HG03139 (cell line): ENCODE measurements at regions not wholly inside any gene's neighbourhood (a gene's known extent, or its start where the extent isn't known, plus 50 kb on each side); places are given as distances from the start of the nearest gene placed in this dataset.
"Not testable (repeated sequence)": the region's sequence is repeated elsewhere in the genome, so short reads cannot be mapped to it uniquely, and the experiment has no call there.

Experiments used
- ATAC-seq: cut with Tn5 transposase; IDR thresholded peaks from one replicate; pipeline ENCODE4 v1.9.1; 2021; ENCODE audit not compliant: unreplicated experiment

DNA sequence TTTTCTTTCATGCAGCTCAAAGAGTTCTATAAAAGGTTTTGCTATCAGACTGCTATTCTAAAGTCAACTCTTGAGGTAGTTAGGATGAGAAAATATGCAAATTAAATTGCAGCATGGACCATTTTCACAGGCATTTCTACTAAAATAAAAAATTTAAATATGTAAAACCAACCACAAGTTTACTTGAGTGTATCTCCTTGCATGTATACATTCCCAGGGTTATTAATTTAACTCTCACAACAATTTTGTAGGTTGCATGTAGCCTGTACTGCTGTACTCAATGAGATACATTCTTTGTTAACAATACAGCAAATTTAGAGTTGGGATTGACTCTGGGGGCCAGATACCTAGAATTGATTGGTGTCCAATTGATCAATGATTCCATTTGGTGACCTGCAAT, 265.8 kb downstream of the MED10 start:
- ATAC-seq: no peak

DNA sequence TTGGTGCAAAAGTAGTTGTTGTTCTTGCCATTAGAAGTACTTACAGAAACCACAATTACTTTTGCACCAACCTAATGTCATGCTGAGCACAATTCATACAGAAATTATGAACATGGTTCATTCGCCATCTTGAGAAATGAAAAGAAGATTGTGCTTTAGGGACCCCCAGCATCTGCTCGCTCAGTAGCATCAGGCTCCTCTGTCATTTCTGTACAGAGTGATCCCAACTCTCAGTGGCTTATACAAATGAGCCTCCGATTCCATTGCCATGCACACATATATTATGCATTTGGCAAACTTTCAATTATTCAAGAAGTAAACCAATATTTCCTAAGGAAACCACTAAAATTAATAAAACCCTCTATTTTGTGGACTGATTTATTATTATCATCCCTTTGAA, 266.2 kb downstream of the MED10 start:
- ATAC-seq: no peak

DNA sequence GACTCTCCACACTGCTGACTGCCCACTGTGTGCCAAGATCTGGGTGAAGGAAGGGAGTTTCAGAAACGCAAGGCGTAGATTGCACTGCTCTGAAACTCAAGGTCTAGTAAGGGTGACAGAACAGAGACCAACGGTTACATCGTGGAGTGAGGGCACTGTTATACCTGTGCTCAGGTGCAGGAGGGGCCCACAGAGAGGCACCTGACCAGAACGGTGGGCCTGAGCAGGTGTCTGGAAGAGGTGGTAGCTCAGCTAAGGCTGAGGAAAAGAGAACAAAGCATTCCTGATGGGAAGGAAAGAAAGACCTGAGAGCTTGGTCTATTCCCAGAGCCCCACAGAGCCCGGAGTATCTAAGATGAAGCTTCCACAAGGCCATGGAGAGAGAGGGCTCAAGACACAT, 267.2 kb downstream of the MED10 start:
- no peak for ATAC-seq

DNA sequence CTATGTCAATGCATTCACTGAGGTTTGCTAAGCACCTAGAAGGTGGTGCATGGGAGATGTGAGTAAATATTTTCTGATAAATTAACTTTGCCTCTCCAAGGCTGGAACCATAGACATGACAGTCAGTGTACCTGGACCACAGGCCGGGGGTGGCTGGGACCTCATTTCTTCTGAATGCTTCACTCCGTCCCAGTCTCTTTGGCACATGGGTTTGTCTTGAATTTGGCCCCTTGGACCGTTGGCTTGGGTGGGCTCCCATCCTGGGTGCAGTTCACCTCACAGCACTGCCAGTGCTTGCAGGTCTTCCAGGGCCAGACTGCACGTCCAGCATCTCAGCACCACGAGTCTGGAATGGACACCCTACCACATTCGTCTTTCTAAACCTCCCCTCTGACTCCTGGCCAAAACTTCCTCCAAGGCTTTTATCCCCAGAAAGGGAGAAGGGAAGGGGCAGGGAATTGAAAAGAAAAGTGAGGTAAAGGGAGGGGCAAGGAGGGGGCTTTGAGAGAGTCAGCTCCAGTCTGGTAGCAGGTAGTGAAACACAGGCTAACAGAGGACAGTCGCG, 267.8 kb downstream of the MED10 start:
- ATAC-seq: no peak

DNA sequence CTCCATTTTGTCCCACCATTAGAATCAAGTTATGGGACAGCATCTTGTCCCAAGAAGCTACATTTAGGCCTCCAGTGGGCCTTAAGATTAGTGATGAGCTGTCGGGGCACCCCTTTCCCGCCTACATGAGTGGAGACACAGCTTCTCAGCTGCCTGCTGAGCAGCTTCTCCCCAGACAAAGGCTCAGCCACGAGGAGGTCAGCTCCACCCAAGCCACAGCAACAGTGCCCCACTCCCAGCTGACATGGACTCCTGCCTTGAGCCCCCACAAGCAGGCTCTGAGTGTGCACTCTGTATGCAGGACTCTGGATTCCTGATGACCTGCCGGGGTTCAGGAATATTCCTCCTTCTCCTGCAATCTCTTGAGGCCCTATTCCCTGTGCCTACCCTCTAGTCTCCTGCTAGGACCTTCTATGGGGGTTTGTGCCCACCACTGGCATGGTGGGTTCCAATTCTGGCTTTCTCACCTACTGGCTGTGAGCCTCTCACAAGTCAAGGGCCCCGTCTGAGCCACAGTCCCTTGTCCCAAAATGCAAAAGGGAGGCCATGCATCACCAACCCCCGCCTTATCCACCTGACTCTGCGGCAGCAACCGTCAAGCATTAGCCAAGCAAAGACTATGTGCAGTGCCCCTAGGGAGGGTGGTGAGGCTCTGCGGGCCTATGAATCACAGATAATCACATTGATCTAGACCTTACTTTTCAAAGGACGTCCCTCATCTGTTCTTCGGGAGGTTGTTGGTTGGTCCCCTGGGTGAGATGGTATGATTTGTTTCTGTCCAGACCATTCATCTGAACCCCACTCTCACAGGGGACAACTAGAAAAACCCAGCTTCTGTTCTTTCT, 269.1 kb downstream of the MED10 start:
- ATAC-seq: no peak

DNA sequence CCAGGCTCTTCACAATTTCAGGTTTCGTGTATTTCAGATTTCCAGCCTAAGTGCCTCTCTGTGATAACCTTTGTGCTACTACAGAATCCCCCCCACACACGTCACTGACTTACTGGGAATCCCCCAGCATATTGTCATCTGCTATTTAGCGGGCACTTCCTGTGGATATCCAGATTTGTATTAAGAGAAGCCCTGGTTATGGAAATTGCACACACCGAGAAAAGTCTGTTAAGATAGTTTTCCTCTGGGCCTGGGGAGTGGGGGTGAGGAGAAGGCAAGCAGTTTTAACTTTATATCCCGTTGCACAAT, 269.9 kb downstream of the MED10 start:
- ATAC-seq: no peak

DNA sequence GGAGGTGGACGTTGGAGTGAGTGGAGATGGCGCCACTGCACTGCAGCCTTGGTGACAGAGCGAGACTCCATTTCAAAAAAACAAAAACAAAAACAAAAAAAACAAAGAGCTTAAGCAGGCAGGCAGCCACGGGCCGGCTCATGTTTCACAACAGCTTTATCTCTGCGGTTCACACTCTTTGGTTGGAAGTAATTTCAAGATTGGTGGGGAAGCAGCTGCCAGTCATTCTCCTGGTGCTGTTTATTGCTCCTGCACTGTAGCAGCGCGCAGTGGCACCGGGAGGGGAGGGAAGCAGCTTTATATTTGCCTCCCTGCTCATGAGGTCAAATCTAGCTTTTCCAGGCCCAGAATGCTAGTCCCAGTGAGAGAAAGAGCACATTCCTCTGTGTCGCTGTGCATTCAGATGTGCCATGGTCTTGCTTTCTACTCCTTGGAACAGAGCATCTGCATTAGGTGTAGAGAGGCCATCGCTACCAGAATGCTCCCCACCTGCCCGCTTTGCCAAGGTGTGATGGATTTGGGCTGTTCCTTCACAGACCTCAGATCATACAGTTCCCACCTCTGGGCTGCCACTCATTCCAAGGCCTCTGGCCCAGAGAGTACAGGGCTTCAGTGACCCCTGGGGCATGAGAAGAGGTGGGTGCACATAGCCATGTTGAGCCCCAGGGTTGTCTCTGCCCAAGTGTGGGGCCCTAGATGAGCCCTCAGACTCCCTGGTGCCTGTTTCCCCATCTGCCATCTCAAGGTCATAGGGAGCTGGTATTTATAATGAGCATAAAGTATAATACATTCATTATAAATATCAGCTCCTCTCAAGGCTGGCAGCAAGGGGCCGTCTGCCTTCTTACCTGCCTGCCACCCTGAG, 270.4 kb downstream of the MED10 start:
- ATAC-seq: no peak

DNA sequence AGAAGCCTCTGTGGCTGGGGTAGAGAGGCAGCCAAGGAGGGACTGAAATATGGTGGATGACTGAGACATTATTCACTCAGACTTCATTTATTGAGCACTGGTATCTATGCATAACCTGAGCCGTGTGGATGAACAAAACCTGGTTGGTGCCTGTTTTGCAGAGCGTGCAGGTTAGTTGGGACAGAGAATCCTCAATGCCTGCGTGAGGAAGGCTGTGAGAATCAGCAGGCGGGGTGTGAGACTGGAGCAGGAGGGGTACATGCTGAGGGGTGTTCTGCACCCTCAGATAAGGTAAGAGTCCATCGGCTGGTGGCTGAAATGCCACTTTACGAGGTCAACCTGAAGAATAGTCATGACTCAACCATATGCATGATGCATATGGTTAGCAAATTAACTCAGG, 271.6 kb downstream of the MED10 start:
- no peak for ATAC-seq

DNA sequence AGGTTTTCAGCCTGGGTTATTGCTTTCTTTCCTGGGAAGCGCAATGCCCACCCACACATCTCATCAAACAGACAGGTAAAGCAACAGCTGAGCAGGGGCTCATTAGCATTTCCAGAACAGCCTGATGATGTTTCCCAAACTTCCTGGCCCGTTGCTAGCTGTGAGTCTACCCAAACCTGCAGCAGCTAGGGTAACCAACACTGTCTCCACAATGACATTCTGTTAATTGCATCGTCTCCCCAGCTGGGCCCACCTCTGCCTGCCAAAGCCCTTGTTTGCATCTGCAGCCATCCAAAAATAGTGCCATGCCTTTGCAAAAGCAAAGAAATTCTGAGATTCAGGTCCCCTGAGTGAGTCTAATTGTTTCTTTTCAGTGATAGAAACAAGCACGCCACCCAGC, 273.0 kb downstream of the MED10 start:
- no peak for ATAC-seq

DNA sequence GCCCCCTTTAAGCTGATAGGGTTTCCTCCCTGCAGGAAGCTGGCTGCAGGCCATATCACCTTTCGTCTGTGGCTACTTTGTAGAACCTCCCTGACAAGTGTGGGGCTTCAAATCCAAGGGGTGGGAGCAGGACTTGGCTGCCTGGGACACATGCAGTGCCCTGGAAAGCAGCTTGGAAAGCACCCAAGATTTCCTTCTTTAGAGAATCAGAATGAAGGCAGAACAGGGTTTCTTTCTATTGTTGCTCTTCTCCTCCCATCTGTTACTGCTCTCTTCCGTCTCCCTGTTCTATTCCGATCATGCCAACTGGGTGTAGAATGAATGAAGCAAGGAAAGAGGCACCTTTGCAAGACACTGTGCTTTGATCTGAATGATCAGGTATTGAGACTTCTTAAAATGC, 282.2 kb downstream of the MED10 start:
- ATAC-seq: no peak

DNA sequence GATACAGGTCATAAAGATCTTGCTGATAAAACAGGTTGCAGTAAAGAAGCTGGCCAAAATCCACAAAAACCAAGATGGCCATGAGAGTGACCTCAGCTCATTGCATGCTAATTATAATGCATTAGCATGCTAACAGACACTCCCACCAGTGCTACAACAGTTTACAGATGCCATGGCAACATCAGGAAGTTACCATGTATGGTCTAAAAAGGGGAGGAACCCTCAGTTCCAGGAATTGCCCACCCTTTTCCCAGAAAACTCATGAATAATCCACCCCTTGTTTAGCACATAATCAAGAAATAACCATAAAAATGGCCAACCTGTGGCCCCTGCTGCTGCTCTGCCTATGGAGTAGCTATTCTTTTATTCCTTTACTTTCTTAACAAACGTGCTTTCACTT, 284.2 kb downstream of the MED10 start:
- ATAC-seq: not testable (repeated sequence)

DNA sequence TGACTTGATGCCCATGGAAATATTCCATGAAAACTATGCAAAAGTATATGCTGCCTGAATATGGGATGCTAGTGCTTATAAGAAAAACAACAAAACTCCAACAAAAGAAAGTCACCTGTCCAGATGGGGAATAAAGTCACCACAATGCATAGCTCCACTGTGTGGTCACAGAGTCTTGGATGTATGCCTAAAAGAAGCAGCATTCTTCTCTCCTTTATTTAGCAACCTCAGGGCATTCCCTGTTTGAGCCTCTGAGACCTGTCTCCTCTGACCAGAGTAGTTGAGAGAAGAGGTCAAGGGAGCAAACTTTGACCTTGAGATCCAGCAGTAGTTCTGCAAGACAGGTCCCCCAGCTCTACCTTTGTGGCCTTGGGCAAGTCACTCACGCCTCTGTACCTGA, 287.5 kb downstream of the MED10 start:
- ATAC-seq: no peak

DNA sequence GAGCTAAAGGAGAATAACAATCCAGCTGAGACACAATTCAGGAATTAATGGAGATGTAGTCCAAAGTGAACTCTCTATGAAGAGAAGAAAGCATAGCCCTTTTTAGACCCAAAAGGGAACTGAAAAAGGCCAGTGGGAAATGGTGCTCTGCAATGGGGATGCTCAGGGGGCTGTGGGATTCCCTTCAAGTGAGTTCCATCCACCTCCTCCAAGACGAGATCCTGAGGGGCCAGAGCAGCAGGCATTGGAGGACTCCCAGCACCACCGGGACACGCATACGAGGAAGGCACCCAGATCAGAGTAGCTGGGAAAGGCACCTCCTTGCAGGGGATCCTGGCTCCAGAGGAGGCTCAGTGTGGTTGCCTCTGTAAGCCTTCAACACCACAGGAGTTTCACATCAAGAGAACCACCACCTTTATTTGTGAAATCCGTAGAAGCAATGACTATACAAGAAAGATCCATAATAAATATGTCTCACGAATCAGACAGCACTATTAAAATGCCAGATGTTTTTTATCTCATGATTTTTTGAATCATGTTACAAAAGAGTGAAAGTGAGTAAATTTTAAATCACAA, 288.2 kb downstream of the MED10 start:
- no peak for ATAC-seq

DNA sequence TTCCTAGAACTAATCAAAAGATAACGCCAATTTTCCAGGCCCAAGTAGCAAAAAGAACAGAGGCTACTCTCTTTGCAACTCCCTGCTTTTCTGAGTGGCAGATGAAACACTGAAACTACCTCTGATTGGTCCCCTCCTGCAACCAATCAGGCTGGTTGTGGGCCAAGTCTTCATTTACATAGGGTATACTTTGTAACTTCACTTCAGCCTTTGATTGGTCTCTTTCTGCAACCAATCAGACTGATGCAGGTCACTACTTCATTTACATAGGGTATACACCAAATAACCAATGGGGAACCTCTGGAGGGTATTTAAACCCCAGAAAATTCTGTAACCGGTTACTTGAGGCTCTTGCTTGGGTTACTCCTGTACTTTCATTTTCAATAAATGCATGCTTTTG, 289.6 kb downstream of the MED10 start:
- ATAC-seq: no peak

DNA sequence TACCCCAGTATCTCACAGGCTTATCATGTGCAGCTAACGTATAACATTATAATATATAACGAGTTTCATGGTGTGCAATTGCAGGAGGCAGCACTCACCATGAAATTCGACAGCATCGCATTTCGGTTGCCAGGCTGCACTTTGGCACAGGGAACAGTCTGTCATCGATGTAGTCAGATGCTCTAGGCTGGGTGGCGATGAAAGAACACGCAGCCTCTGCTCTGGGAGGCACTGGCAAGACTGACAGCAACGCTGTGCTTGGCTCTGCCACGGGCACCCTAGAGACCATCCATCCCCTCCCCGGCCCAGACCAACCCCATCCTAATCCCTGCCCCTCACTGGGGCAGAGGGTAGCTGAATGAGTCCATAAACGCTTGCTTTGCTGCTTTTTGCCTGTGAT, 290.8 kb downstream of the MED10 start:
- ATAC-seq: no peak

DNA sequence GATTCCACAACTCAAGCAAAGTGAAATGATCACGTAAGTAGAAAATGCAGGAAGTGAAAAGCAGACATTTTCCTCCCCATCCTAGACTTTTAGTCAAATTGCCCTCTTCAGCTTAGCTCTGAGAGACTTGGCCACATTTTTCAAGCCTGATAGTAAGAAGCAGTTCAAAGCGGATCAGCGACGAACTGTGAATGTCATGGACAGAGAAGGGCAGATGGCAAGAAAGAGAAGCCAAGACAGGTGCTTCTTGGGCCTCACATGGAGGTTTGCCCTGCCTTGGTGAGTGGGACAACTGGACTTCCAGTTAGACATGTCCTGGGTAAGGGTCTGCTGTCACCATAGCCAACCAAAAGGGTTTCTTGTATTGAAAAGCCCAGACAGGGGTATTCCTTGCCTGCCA, 291.5 kb downstream of the MED10 start:
- no peak for ATAC-seq

DNA sequence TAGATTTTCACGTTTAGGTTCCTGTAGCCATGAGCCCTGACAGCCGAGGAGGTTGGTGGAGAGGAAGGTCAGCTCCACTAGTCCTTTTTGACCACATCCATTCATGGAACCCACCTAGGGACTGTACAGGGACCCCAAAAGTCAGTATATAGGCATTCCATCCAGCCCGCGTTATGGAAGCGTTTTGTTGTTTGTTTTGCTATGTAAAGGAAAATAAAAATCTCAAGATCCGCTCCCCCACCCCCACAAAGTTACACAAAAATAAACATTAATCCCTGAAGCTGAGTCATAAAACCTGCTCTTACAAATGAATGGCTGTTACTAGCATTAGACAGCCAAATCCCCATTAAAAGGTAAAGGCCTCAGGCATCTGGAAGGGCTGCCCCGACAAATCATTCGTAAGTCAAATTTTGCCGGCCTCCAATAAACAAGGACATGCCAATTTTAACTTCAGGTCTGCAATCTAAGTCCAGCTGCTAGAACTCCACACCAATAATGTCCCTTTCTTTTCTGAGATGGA, 292.9 kb downstream of the MED10 start:
- ATAC-seq: no peak

DNA sequence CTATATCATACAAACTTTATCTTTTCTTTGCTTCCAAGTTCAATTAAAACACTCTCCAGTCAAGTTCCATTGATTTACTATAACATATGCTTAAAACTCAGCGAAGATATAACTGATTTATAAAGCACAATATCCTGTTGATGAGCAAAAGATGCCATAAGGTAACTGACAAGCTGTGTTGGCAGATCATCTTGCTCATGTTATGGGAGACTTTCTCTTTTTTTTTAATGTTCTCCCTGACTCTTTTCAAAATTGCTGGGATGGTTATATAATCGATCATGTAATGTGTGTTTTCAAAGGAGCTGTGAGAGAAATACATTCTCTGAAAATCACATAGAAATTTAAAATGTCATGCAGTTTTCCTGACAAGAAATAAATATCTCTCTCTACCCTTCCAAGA, 293.5 kb downstream of the MED10 start:
- no peak for ATAC-seq

DNA sequence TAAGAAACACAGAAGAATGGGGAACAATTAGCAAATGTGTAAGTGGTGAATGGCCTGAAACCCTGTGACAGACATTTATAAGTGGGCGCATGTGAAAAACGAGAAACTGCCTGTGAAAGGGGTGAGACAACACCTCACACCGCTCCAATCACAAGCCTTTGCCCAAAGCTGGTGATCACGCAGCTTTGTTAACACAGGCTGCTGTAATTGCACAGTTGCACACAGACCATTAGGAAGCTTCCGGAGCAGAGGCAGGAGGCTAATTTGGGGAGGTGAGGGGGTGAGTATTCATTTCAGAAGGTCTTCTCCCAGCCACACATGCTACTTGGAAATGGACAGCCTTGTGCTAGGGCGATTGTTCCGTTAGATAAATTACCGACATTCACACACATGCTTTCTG, 294.0 kb downstream of the MED10 start:
- no peak for ATAC-seq

DNA sequence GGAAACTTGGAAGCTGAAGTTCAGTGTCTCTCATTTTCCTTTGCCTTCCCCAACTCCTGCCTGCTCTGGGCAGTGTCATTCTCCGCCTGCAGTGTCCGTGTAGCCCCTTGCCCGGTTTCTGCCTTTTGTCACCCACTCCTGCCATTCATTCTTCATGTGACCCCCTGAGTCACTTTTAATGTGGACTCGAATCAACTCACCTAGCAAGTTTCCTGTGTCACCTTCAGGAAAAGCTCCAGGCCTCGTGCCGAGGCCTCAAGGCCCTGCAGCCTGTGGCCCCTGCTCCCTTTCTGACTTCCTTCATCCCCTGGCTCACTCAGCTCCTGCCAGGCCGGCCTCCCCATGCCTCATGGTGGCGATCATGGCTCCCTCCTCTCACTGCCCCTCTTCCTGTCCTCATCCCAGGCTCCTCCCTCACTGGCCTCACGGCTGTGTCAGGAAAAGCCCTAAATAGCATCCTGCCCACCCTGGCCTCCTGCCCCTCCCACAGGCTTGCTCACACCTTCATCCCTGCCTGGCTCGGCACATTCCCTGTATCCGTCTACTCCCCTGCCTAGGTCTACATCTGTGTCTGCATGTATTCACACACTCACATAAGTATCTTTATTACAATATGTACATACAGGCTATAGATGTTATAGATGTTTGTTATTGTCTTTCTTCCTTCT, 294.9 kb downstream of the MED10 start:
- ATAC-seq: no peak

DNA sequence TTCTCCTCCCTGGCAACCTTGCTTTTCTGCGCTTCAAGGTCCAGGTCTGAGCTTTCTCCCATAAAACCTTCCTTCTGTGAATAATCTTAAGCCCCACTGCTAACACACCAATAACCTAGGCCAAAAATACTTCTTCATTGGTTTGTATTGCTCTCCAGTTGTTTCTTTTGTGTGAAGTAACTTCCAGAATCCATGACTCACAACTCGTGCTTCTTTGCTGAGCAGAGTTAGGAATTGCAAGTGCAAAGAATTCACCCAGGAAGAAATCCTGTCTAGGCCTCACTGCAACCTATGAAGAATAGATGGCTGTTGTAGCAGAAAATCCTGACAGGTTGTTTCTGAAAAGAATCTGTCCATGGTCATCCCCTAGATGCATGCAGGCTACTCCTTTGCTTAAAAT, 295.7 kb downstream of the MED10 start:
- no peak for ATAC-seq
